Amniotic stem cell (primary cell): ENCODE measurements at regions not wholly inside any gene's neighbourhood (a gene's known extent, or its start where the extent isn't known, plus 50 kb on each side); places are given as distances from the start of the nearest gene placed in this dataset.
"Not testable (repeated sequence)": the region's sequence is repeated elsewhere in the genome, so short reads cannot be mapped to it uniquely, and the experiment has no call there.

Experiments used
- DNase-seq: peaks from one replicate; lab custom pipeline; 2025; lab: John Stamatoyannopoulos, UW

DNA sequence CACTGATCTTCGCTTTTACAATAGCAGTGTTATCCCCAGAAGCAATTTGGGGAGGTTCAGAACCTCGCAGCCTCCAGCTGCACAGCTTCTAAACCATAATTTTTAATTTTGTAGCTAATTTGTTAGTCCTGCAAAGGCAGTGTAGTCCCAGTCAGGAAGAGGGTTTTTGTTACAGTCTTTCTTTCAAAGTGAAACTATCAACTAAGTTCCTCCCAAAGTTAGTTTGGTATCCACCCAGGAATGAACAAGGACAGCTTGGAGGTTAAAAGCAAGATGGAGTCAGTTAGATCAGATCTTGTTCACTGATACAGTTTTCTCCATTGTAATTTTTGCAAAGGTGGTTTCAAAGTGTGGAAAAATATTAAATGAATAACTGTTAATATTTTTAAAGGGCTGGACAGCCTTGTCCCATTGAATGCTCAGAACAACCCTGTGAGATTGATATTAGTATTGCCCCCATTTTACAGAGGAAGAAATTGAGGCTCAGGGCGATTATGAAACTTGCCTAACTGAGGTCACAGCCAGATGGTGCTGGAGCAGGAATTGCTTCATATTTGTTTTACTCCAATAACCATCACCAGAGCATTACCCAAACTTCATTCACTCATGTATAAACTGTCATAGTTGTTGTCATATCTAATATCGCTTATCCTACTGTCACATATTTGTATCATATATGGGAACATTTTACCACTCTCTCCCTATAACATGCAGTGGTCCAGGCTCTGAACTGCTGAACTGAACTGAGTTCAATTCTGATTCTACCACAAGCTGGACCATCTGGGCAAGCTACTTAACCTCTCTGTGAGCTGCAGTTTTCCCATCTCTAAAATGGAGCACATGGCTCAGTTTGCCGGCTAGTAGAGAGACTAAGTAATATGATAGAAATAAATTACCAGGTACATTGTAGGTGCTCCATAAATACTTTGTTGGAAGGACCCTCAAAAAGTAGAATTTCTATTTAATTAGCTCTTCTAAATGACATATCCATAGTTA lies 213.8 kb downstream of the BCAS1 start:
- DNase-seq: no peak

GRCh38 chr20:53855733-53856132 lies 214.7 kb downstream of the BCAS1 start:
- DNase-seq: no peak

GRCh38 chr20:53854609-53854926 lies 215.8 kb downstream of the BCAS1 start:
- not testable (repeated sequence) for DNase-seq

DNA sequence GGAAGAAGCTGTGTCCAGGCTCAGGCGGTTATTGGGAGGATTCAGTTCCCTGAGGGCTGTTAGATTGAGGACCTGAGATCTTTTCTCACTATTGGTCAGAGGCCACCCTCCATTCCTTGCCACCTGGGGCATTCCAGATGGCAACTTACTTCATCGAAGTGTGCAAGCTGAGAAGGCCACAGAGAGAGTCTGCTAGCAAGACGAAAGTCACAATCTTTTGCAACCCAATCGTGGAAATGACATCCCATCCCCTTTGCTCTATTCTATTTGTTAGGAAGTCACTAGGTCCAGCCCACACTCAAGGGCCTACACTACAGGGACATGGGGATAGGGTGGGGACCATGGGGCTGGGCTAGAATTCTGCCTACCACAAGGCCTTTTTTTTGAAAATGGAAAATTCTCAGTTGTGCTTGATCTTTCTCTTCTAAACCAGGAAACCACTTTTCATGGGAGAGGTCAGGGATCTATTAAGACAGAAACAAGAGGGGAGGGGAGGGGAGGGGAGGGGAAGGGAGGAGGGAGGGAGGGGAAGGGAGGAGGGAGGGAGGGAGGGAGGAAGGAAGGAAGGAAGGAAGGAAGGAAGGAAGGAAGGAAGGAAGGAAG lies 217.2 kb downstream of the BCAS1 start:
- no peak for DNase-seq

DNA sequence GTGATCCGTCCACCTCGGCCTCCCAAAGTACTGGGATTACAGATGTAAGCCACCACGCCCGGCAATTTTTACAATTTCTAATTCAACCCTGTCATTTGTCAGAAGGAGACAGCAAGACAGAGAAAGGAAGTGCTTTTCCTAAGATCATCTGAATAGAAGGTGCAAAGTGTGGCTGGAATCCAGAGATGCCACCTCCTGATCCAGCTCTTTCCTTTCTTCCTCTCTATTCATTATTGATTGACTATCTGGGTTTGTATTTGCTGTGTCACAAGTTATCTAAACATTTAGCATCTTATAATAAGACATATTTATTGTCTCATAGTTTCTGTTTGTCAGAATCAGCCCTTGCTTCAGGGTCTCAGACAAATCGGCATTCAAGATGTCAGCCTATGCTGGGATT lies 217.7 kb downstream of the BCAS1 start:
- no peak for DNase-seq

DNA sequence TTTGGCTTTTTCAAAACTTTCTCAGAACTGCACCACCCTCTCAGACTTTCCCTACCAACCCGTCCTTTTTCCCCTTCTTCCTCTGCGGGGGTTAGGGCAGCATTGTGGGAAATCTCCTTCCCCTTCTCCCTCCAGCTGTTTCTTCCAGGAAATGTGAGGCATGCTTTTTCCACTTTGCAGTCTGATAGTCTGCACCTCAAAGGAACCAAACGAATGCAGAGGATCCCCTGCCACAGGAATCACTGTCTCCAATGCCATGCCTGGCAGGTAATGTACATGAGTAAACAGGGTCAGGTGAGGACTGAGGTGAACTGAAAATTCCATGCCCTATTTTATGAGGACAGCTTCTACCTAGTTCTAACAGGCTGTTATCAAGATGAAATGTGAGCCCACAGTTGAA lies 218.4 kb downstream of the BCAS1 start:
- DNase-seq: no peak

DNA sequence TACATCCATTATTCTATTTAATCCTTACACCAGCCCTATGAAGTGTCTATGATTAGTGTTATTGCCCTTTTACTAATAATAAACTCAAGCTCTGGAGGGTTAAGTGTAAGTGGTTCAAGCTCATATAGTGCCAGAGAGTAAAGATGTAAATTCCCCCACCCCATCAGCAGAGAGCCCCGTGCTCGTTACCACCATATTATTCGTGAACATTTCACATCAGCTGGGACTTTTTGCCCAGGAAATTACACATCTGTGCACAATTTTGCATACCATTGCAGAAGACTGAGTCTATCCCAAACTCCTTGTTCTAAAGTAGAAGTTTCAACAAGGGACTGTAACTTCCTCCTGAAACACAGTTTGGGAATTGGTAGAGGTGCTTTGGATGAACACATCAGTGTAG lies 220.1 kb downstream of the BCAS1 start:
- no peak for DNase-seq

DNA sequence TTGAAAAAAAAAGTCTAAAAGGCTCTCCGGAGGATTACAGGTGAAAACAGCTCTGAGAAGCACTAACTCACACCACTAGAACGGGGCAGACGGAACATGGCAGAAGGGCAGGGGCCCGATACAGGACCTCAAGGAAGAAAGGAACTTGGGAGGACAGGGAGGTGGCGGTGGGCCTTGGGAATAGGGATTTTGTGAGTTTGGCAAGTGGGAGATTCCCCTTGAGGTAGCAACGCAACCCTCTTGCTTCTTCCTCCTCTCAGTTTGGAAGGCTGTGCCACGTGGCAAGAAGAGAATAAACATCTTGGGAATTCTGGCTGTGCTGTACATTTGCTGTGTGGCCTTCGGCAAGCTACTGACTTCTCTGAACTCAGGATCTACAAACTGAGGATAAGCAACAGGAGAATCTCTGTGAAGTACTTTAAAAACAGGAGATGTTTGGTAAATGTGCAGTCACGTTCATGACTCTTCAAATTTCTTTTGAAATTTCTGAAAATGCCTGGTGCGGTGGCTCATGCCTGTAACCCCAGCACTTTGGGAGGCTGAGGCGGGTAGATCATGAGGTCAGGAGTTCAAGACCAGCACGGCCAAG lies 220.8 kb downstream of the BCAS1 start:
- no peak for DNase-seq

GRCh38 chr20:53848304-53848703 lies 222.1 kb downstream of the BCAS1 start:
- no peak for DNase-seq

- no peak for DNase-seq
Measured at GRCh38 chr20:53847837-53848170, 222.6 kb downstream of the BCAS1 start.

DNA sequence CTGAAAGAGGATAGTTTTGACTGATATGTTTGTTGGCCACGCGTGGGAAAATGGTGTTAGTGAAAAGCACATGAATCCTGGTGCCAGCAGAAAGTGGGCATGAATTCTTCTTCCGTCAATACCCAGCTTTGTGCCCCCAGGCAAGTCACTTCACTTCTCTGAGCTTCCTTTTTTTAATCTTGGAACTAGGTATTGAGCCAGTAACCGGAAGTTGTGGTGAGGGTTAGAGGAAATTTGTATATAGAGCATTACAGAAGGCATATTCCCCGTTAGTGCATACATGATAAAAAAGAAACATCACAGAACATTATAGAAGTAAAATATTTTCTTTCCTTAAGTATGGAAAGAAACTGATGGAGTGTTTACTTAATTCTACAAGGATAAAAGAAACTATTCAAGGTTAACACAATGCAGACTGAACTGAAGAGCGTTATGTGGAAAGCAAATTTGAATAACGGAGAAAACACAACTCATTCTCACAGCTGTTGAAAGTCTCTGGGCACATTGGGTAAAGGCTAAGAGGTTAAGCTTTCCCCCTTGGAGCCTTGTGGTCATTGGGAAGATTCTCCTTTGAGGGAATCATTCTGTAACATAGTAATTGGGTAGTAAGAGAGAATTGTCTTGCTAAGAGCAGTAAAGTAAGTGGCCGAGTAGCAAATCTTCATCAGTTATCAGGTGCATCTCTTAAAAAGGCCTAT lies 223.1 kb downstream of the BCAS1 start:
- DNase-seq: no peak

- no peak for DNase-seq
Measured at GRCh38 chr20:53846640-53847039, 223.8 kb downstream of the BCAS1 start.

- DNase-seq: no peak
Measured at GRCh38 chr20:53845980-53846379, 224.4 kb downstream of the BCAS1 start.

- no peak for DNase-seq
Measured at GRCh38 chr20:53844259-53844658, 226.1 kb downstream of the BCAS1 start.

DNA sequence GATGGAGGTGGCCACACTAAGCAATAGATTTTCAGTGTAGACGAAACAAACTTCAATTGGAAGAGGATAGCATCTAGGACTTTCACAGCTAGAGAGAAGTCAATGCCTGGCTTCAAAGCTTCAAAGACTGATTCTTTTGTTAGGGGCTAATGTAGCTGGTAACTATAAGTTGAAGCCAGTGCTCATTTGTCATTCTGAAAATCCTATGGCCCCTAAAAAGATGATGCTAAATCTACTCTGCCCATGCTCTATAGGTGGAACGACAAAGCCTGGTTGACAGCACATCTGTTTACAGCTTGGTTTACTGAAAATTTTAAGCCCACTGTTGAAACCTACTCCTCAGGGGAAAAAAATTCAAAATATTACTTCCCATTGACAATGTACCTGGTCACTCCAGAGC lies 226.7 kb downstream of the BCAS1 start:
- no peak for DNase-seq

- no peak for DNase-seq
Measured at GRCh38 chr20:53842301-53843099, 227.9 kb downstream of the BCAS1 start.

GRCh38 chr20:53841741-53842140 lies 228.7 kb downstream of the BCAS1 start:
- DNase-seq: no peak

DNA sequence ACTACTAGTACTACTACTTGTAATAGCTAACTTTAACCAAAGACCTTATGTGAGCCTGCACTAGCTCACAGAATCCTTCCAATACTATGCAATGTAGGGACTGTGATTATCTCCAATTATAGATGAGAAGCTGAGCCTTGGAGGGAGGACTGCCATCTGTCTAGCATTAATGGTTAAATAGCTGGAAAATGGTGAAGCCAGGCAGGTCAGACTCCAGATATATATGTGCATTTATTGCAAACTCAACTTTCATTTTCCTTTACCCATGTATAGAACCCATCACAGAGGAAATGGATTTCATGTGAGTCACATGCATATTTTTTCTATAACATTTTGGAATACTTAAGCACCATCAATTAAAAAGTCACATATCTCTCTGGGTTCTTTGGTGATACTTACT lies 229.9 kb downstream of the BCAS1 start:
- DNase-seq: no peak

- DNase-seq: no peak
Measured at GRCh38 chr20:53839423-53840176, 230.8 kb downstream of the BCAS1 start.

- DNase-seq: no peak
Measured at GRCh38 chr20:53838311-53838868, 232.0 kb downstream of the BCAS1 start.
